ENCODE measurements at regions not wholly inside any gene's neighbourhood (a gene's known extent, or its start where the extent isn't known, plus 50 kb on each side); places are given as distances from the start of the nearest gene placed in this dataset.

GRCh38 chr6:167708501-167709094 lies 118.1 kb upstream of the AFDN start:
- DNase-seq (ENCODE audit: low read depth, low spot score), result no peak
- H3K9ac ChIP-seq (replicated peaks; ENCODE audit: extremely low read depth, insufficient read depth, low read length), result no peak overlapping the region
- no TSS peak for BruUV-seq (replicated peaks)
- POLR2A ChIA-PET, result no interaction called here
- no peak for TF ChIP-seq POLR2AphosphoS5 (IDR thresholded peaks at IDR 0.05; ENCODE audit: insufficient read depth, low read depth, low read length)
- TF ChIP-seq GATA2 (IDR thresholded peaks at IDR 0.05; ENCODE audit: insufficient read depth, insufficient read length, low read depth, low read length), result no peak
- TF ChIP-seq POLR2A (IDR thresholded peaks at IDR 0.05; ENCODE audit: low read depth, low read length), result no peak
- no peak for TF ChIP-seq JUN (IDR thresholded peaks at IDR 0.05; ENCODE audit: borderline replicate concordance, insufficient read depth, insufficient read length, low read depth)
- no peak for TF ChIP-seq EZH2 (IDR thresholded peaks at IDR 0.05; ENCODE audit: borderline replicate concordance, low read depth, low read length, severe bottlenecking)
- TF ChIP-seq FOS (IDR thresholded peaks at IDR 0.05; ENCODE audit: borderline replicate concordance, insufficient read depth, low read length), result no peak
- no peak for TF ChIP-seq MAX (IDR thresholded peaks at IDR 0.05; ENCODE audit: insufficient read depth, insufficient read length)
- TF ChIP-seq CTCF (IDR thresholded peaks at IDR 0.05; ENCODE audit: extremely low read depth in 1 of 2, insufficient read depth in 1 of 2, low read depth in 1 of 2, low read length in 2 of 2), result no peak
- TF ChIP-seq MYC (IDR thresholded peaks at IDR 0.05; ENCODE audit: low read depth, low read length), result no peak
- intact Hi-C loops (cut with micrococcal nuclease), result no loop called here
- H4K20me1 ChIP-seq (replicated peaks; ENCODE audit: control insufficient read depth, extremely low read depth, insufficient read depth, low read length), result no peaks in the 10 kb centered on the region
- CTCF ChIA-PET, result no interaction called here
- no peaks in the 10 kb centered on the region for H3K36me3 ChIP-seq (ENCODE audit: control insufficient read depth in 2 of 2, extremely low read depth in 1 of 2, insufficient read depth in 2 of 2, low read length in 2 of 2)
- dilution Hi-C loops (cut with MboI; ENCODE audit: extremely low pct_ligation_motif_present, low sequenced_read_pairs), result no loop called here
- H3K4me3 ChIP-seq (replicated peaks in 1 of 3; ENCODE audit: insufficient read depth in 1 of 3, low read depth in 1 of 3, low read length in 3 of 3), result no peak overlapping the region
- H3K27me3 ChIP-seq (ENCODE audit: control insufficient read depth in 2 of 2, insufficient read depth in 2 of 2, low read length in 2 of 2), result peaks cover 0 to 2% of the 10 kb centered on the region in 2 experiments
- H3K79me2 ChIP-seq (ENCODE audit: control insufficient read depth, insufficient read depth, low read length), result no peaks in the 10 kb centered on the region
- H2AFZ ChIP-seq (ENCODE audit: low read depth, low read length), result no peak overlapping the region
- no peaks in the 10 kb centered on the region for H3K9me1 ChIP-seq (replicated peaks; ENCODE audit: control insufficient read depth, extremely low read depth, insufficient read depth, low read length)
- FAIRE-seq, result no peak
- no peaks in the 10 kb centered on the region for H3K4me1 ChIP-seq (ENCODE audit: control insufficient read depth, extremely low read depth, insufficient read depth, low read length)
- no peak overlapping the region for H3K27ac ChIP-seq (ENCODE audit: insufficient read depth, low read depth, low read length)
- no peak overlapping the region for H3K4me2 ChIP-seq (ENCODE audit: insufficient read depth, low read length)
- no peaks in the 10 kb centered on the region for H3K9me3 ChIP-seq (replicated peaks; ENCODE audit: control insufficient read depth, insufficient read depth, low read length)

Data from endothelial cell of umbilical vein (primary cell).